ENCODE measurements at regions not wholly inside any gene's neighbourhood (a gene's known extent, or its start where the extent isn't known, plus 50 kb on each side); places are given as distances from the start of the nearest gene placed in this dataset.

- Histone ChIP-seq H3K27me3 (peaks cover 0 to 47% (median 0%) of the 10 kb centered on the region in 4 donors), H3K9me3 (no peaks in the 10 kb centered on the region), H3K4me1 (no peaks in the 10 kb centered on the region), H3K36me3 (no peaks in the 10 kb centered on the region), H3K4me3 (no peak overlapping the region), H3K27ac (no peak overlapping the region)
- 64% methylated on average over 4 of the region's 5 CpGs; no CpG with 5 or more reads in 1 of the 2 donors for WGBS, 2 donors
- intact Hi-C loops (cut with DNase I): no loop called here
- DNase-seq: no peak
- TF ChIP-seq CTCF (IDR thresholded peaks at IDR 0.05): no peak
- TF ChIP-seq POLR2A (IDR thresholded peaks at IDR 0.05): no peak
Observed at GRCh38 chr22:48424661-48425060, 1403.0 kb downstream of the BRD1 start.

GRCh38 chr22:48424201-48424627, 1403.5 kb downstream of the BRD1 start:
- WGBS, 2 donors: 87% methylated on average over 6 of the region's 18 CpGs; no CpG with 5 or more reads in 1 of the 2 donors
- H3K4me3 ChIP-seq: no peak overlapping the region
- H3K9me3 ChIP-seq: no peaks in the 10 kb centered on the region
- no peak overlapping the region for H3K27ac ChIP-seq
- no peak for TF ChIP-seq CTCF (IDR thresholded peaks at IDR 0.05)
- TF ChIP-seq POLR2A (IDR thresholded peaks at IDR 0.05): no peak
- no peaks in the 10 kb centered on the region for H3K36me3 ChIP-seq
- no peak for DNase-seq
- H3K4me1 ChIP-seq: no peaks in the 10 kb centered on the region
- intact Hi-C loops (cut with DNase I): no loop called here
- peaks cover 0 to 42% (median 0%) of the 10 kb centered on the region in 4 donors for H3K27me3 ChIP-seq

GRCh38 chr22:48423481-48423911, 1404.2 kb downstream of the BRD1 start:
- TF ChIP-seq POLR2A (IDR thresholded peaks at IDR 0.05) (no peak), CTCF (IDR thresholded peaks at IDR 0.05) (no peak)
- H3K4me1 ChIP-seq: no peaks in the 10 kb centered on the region
- intact Hi-C loops (cut with DNase I): no loop called here
- H3K27me3 ChIP-seq: peaks cover 0 to 36% (median 0%) of the 10 kb centered on the region in 4 donors
- H3K4me3 ChIP-seq: no peak overlapping the region
- H3K36me3 ChIP-seq: no peaks in the 10 kb centered on the region
- no peak overlapping the region for H3K27ac ChIP-seq
- DNase-seq: no peak
- 61 to 64% methylated on average over 7 to 8 of the region's 8 CpGs for WGBS, 2 donors
- no peaks in the 10 kb centered on the region for H3K9me3 ChIP-seq

GRCh38 chr22:48422900-48423480, 1404.7 kb downstream of the BRD1 start:
- H3K27me3 ChIP-seq: peaks cover 0 to 31% (median 0%) of the 10 kb centered on the region in 4 donors
- no peak overlapping the region for H3K4me3 ChIP-seq
- TF ChIP-seq POLR2A (IDR thresholded peaks at IDR 0.05): no peak
- 48 to 58% methylated on average over 3 to 4 of the region's 7 CpGs for WGBS, 2 donors
- no peaks in the 10 kb centered on the region for H3K9me3 ChIP-seq
- no peaks in the 10 kb centered on the region for H3K4me1 ChIP-seq
- DNase-seq: no peak
- intact Hi-C loops (cut with DNase I): no loop called here
- no peaks in the 10 kb centered on the region for H3K36me3 ChIP-seq
- no peak overlapping the region for H3K27ac ChIP-seq

GRCh38 chr22:48418831-48419230, 1408.8 kb downstream of the BRD1 start:
- peaks cover 0 to 24% (median 0%) of the 10 kb centered on the region in 4 donors for H3K27me3 ChIP-seq
- no peaks in the 10 kb centered on the region for H3K4me1 ChIP-seq
- TF ChIP-seq POLR2A (IDR thresholded peaks at IDR 0.05): no peak
- no peak for TF ChIP-seq CTCF (IDR thresholded peaks at IDR 0.05)
- H3K36me3 ChIP-seq: no peaks in the 10 kb centered on the region
- H3K9me3 ChIP-seq: no peaks in the 10 kb centered on the region
- DNase-seq: no peak
- WGBS, 2 donors: 85 to 89% methylated on average over 10 of the region's 10 CpGs
- H3K4me3 ChIP-seq: no peak overlapping the region
- no peak overlapping the region for H3K27ac ChIP-seq
- intact Hi-C loops (cut with DNase I): no loop called here

Data from esophagus squamous epithelium (tissue), 5 donors.